Keratinocyte (primary cell): ENCODE measurements at regions not wholly inside any gene's neighbourhood (a gene's known extent, or its start where the extent isn't known, plus 50 kb on each side); places are given as distances from the start of the nearest gene placed in this dataset.

Experiments
- DNase-seq: peaks from one replicate; pipeline ENCODE4 v3.0.0-alpha.2; 2011; ENCODE audit warnings: low read depth, missing footprints, low spot score
- FAIRE-seq: peaks from 2 replicates; lab custom pipeline; 2011; peaks lifted over from hg19 to GRCh38; lab: Jason Lieb, UNC
- H2AFZ ChIP-seq: 2 replicates; pipeline ENCODE4 v1.6.0; 2012; ENCODE audit warnings: low read length, control low read depth, inconsistent platforms; ENCODE audit not compliant: control insufficient read depth
- H3K27ac ChIP-seq: 2 replicates; pipeline ENCODE4 v1.5.1; 2011; ENCODE audit warnings: low read length; ENCODE audit not compliant: control insufficient read depth, insufficient read depth
- H3K27me3 ChIP-seq: 3 replicates; pipeline ENCODE4 v1.6.0; 2011; ENCODE audit warnings: low read length; ENCODE audit not compliant: control insufficient read depth, insufficient read depth; ENCODE audit errors: extremely low read depth
- H3K36me3 ChIP-seq, 2 experiments: 2 replicates in 1 of 2; 3 replicates in 1 of 2; pipeline ENCODE4 v1.5.1; 2011; ENCODE audit warnings: low read length in 2 of 2, mild to moderate bottlenecking in 1 of 2; ENCODE audit not compliant: control insufficient read depth in 2 of 2, insufficient read depth in 2 of 2; ENCODE audit errors: extremely low read depth in 1 of 2
- H3K4me1 ChIP-seq: 3 replicates; pipeline ENCODE4 v1.5.1; 2011; ENCODE audit warnings: low read length; ENCODE audit not compliant: control insufficient read depth, insufficient read depth; ENCODE audit errors: extremely low read depth
- H3K4me2 ChIP-seq: 3 replicates; pipeline ENCODE4 v1.6.0; 2011; ENCODE audit warnings: low read depth, low read length; ENCODE audit not compliant: control insufficient read depth, insufficient read depth; ENCODE audit errors: extremely low read depth
- H3K4me3 ChIP-seq, 3 experiments: fragments of 200-600 bp in 1 of 3; sonication (generic) in 1 of 3; 2 replicates in 2 of 3; 3 replicates in 1 of 3; pipeline ENCODE4 v1.5.1; 2011 to 2016; ENCODE audit warnings: low read length in 3 of 3, mild to moderate bottlenecking in 3 of 3, control low read depth in 2 of 3, inconsistent platforms in 1 of 3, low read depth in 1 of 3, mixed read lengths in 1 of 3, mixed run types in 1 of 3, moderate library complexity in 1 of 3; ENCODE audit not compliant: control insufficient read depth in 2 of 3, insufficient read depth in 2 of 3; ENCODE audit errors: extremely low read depth in 1 of 3
- H3K79me2 ChIP-seq: 2 replicates; pipeline ENCODE4 v1.6.0; 2012; ENCODE audit warnings: low read length; ENCODE audit not compliant: control insufficient read depth, insufficient read depth
- H3K9ac ChIP-seq: 3 replicates; pipeline ENCODE4 v1.6.0; 2011; ENCODE audit warnings: low read length; ENCODE audit not compliant: control insufficient read depth, insufficient read depth; ENCODE audit errors: extremely low read depth
- H3K9me1 ChIP-seq: 3 replicates; pipeline ENCODE4 v1.6.0; 2011; ENCODE audit warnings: low read length; ENCODE audit not compliant: control insufficient read depth, insufficient read depth; ENCODE audit errors: extremely low read depth
- H3K9me3 ChIP-seq: 2 replicates; pipeline ENCODE4 v1.5.1; 2012; ENCODE audit warnings: low read depth, low read length; ENCODE audit not compliant: control insufficient read depth
- H4K20me1 ChIP-seq: 3 replicates; pipeline ENCODE4 v1.6.0; 2011; ENCODE audit warnings: low read length; ENCODE audit not compliant: control insufficient read depth, insufficient read depth; ENCODE audit errors: extremely low read depth
- EZH2 ChIP-seq: IDR thresholded peaks from one replicate; pipeline ENCODE4 v1.6.1; 2012; ENCODE audit warnings: inconsistent platforms, mild to moderate bottlenecking, low read length, moderate library complexity
- dilution Hi-C: fragments of 300-500 bp; cut with MboI; formaldehyde crosslinking; loops from one replicate; pipeline ENCODE4 v1.7.0; 2020; ENCODE audit warnings: low sequenced_read_pairs; ENCODE audit not compliant: extremely low pct_ligation_motif_present
- TF ChIP-seq, protein P1 (sequence below), 3 experiments: IDR thresholded peaks in 1 of 3; conservative IDR thresholded peaks in 1 of 3; optimal IDR thresholded peaks in 1 of 3; 2 replicates in 2 of 3; 3 replicates in 1 of 3; pipeline versions ENCODE3 to v1.5.1; 2011; ENCODE audit warnings: low read length in 3 of 3, mild to moderate bottlenecking in 3 of 3, moderate library complexity in 2 of 3, control low read depth in 1 of 3, inconsistent platforms in 1 of 3; ENCODE audit not compliant: insufficient read depth in 2 of 3; ENCODE audit errors: extremely low read depth in 1 of 3

DNA sequence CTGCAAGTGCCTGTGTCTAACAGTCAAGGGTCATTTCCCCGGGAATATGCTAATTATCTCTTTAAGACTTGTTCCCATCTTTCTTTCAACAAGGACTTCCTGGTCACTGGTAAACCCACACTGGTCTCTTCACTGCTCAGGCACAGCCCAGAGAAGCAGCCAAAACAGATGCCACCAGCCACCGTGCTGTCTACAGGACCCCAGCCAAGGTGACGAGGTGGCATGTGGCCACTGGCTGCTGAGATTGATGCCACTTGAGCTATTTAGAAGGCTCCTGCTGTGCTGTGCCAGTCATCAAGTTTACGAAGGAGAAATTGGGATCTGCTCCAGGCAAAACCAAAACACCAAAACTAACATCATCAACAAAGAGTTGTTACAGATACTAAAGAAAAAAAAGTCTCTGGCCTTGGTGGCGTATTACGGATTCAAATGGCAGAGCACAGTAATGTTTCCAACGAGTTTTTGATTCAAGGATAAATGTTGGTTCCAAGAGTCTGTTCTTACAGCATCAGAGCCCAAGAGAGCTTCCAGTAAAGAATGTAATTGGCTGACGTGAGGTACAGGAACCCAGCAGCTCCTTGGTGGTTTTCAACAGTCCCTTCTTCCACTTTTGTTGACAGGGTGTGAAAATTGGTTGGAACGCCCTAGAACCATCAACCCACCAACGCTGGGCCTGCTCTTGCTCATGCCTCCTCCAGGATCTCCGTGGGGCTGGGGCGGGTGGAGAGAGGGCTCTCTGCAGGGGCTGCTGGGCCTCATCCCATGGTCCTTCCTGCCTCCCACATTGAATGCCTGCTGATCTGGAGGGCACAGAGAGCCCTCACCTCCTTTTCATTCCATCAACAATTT is 63.7 kb upstream of the ZCCHC2 start:
- H2AFZ ChIP-seq = no peak overlapping the region
- no peaks in the 10 kb centered on the region for H3K36me3 ChIP-seq
- dilution Hi-C loops = no loop called here
- H3K9me3 ChIP-seq = no peaks in the 10 kb centered on the region
- H3K27ac ChIP-seq = no peak overlapping the region
- no peaks in the 10 kb centered on the region for H3K27me3 ChIP-seq
- no peak for DNase-seq
- no peak overlapping the region for H3K4me2 ChIP-seq
- no peak for TF ChIP-seq EZH2
- no peak overlapping the region for H3K9ac ChIP-seq
- no peaks in the 10 kb centered on the region for H3K79me2 ChIP-seq
- H3K4me3 ChIP-seq = no peak overlapping the region
- H4K20me1 ChIP-seq = no peaks in the 10 kb centered on the region
- no peak for FAIRE-seq
- no peaks in the 10 kb centered on the region for H3K9me1 ChIP-seq
- no peaks in the 10 kb centered on the region for H3K4me1 ChIP-seq

DNA sequence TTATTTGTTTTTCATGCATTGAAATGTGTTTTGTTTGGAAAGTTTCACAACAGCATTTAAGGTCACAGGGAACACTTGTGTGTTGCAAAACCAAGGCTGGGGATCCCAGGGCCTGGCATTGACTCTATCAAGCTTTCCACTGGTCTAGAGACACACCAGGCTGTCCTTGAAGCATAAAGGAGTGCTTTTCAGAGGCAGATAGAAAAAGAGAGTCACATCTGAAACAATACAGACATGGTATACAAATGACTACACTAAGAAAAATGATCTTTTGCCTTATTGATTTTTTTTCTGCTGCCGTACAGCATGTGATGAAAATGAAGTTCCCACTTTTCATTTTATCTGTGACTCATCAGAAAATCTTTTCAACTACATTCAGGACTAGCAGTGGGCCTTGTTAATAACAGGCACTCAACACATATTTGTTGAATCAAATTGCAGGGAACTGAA is 61.9 kb upstream of the ZCCHC2 start:
- Histone ChIP-seq H3K9me1 (no peaks in the 10 kb centered on the region), H3K36me3 (no peaks in the 10 kb centered on the region), H3K4me3 (no peak overlapping the region), H2AFZ (no peak overlapping the region), H3K27me3 (no peaks in the 10 kb centered on the region), H3K9me3 (no peaks in the 10 kb centered on the region), H3K9ac (no peak overlapping the region), H3K4me2 (no peak overlapping the region), H3K79me2 (no peaks in the 10 kb centered on the region), H3K4me1 (no peaks in the 10 kb centered on the region), H4K20me1 (no peaks in the 10 kb centered on the region), H3K27ac (no peak overlapping the region)
- TF ChIP-seq, protein P1, sequence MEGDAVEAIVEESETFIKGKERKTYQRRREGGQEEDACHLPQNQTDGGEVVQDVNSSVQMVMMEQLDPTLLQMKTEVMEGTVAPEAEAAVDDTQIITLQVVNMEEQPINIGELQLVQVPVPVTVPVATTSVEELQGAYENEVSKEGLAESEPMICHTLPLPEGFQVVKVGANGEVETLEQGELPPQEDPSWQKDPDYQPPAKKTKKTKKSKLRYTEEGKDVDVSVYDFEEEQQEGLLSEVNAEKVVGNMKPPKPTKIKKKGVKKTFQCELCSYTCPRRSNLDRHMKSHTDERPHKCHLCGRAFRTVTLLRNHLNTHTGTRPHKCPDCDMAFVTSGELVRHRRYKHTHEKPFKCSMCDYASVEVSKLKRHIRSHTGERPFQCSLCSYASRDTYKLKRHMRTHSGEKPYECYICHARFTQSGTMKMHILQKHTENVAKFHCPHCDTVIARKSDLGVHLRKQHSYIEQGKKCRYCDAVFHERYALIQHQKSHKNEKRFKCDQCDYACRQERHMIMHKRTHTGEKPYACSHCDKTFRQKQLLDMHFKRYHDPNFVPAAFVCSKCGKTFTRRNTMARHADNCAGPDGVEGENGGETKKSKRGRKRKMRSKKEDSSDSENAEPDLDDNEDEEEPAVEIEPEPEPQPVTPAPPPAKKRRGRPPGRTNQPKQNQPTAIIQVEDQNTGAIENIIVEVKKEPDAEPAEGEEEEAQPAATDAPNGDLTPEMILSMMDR (optimal IDR thresholded peaks at IDR 0.05 in 1 of 3, IDR thresholded peaks at IDR 0.05 in 1 of 3, conservative IDR thresholded peaks at IDR 0.05 in 1 of 3; ENCODE audit: extremely low read depth in 1 of 3, insufficient read depth in 2 of 3, low read length in 3 of 3) = no peak
- no peak for TF ChIP-seq EZH2
- dilution Hi-C loops = no loop called here
- no peak for DNase-seq
- FAIRE-seq = no peak
